Immature natural killer cell (primary cell): ENCODE measurements at regions not wholly inside any gene's neighbourhood (a gene's known extent, or its start where the extent isn't known, plus 50 kb on each side); places are given as distances from the start of the nearest gene placed in this dataset.

Experiments
- DNase-seq, 3 donors: peaks; one replicate each; pipeline ENCODE4 v3.0.0; 2022; ENCODE audit warnings: mixed read lengths in 1 of 3
- H3K27ac Mint-ChIP-seq, 6 donors: one replicate each; pipeline ENCODE4 v1.8.0; 2020; ENCODE audit warnings: mixed read lengths in 6 of 6, mild to moderate bottlenecking in 5 of 6, inconsistent platforms in 4 of 6, moderate library complexity in 3 of 6
- H3K27me3 Mint-ChIP-seq, 3 donors: one replicate each; pipeline ENCODE4 v1.8.0; 2020 to 2021; ENCODE audit warnings: low read depth in 3 of 3, mild to moderate bottlenecking in 3 of 3, mixed read lengths in 3 of 3, moderate library complexity in 3 of 3, inconsistent platforms in 1 of 3
- H3K36me3 Mint-ChIP-seq, 3 donors: one replicate each; pipeline ENCODE4 v1.8.0; 2020; ENCODE audit warnings: mixed read lengths in 3 of 3, inconsistent platforms in 2 of 3, mild to moderate bottlenecking in 2 of 3
- H3K4me1 Mint-ChIP-seq, 2 donors: one replicate each; pipeline ENCODE4 v1.8.0; 2020; ENCODE audit warnings: inconsistent platforms in 2 of 2, mild to moderate bottlenecking in 2 of 2, mixed read lengths in 2 of 2, moderate library complexity in 1 of 2
- H3K4me3 Mint-ChIP-seq, 5 donors: one replicate each; pipeline ENCODE4 v1.8.0; 2020; ENCODE audit warnings: mild to moderate bottlenecking in 5 of 5, mixed read lengths in 5 of 5, inconsistent platforms in 3 of 5, moderate library complexity in 3 of 5
- H3K9me3 Mint-ChIP-seq, 6 donors: one replicate each; pipeline ENCODE4 v1.8.0; 2020; ENCODE audit warnings: mild to moderate bottlenecking in 6 of 6, mixed read lengths in 6 of 6, inconsistent platforms in 4 of 6, moderate library complexity in 3 of 6

DNA sequence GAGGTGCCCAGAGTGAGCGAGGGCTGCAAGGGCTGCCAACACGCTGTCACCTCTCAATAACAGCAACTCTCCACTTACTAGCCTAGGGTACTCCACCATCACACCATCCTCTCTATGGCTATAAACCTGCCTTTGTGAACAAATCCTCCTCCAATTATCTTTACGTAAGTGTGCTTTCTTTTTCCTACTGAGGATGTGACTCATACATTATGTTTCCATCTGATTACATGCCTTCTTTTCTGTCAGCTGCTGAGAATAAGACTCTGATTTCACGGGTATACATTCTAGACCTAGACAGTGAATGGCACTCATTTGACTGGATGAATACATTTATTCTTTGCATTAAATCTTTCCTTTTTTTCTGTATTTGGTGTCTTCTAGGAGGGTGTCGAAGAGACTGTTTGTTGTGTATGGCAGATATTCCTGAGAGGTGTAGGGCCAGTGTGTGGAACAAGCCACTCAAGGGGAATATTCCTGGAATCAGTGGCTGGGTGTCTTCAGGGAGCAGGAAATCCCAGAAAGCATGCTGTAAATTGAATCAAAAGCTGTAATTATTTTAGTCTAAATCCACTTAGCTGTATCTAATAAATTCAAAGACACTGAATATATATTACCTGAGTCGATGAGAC, 327.3 kb upstream of the TMTC1 start:
- peaks cover 0 to 3% (median 0%) of the 10 kb centered on the region in 3 donors for H3K27me3 Mint-ChIP-seq
- H3K36me3 Mint-ChIP-seq: no peaks in the 10 kb centered on the region
- no peaks in the 10 kb centered on the region for H3K4me1 Mint-ChIP-seq
- no peak for DNase-seq
- H3K27ac Mint-ChIP-seq: no peak overlapping the region
- no peak overlapping the region for H3K4me3 Mint-ChIP-seq
- peaks cover 0 to 10% (median 5%) of the 10 kb centered on the region in 6 donors for H3K9me3 Mint-ChIP-seq

DNA sequence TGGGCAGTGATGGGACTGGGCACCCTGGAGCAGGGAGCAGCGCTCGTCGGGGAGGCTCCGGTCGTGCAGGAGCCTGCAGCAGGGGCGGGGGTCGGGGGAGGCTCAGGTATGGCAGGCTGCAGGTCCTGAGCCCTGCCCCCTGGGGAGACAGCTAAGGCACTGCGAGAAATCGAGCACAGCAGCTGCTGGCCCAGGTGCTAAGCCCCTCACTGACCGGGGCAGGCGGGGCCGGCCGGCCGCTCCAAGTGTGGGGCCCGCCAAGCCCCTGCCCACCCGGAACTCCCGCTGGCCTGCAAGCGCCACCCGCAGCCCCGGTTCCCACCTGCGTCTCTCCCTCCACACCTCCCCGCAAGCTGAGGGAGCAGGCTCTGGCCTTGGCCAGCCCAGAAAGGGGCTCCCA, 326.8 kb upstream of the TMTC1 start:
- H3K4me1 Mint-ChIP-seq: no peaks in the 10 kb centered on the region
- no peak for DNase-seq
- peaks cover 0 to 3% (median 0%) of the 10 kb centered on the region in 3 donors for H3K27me3 Mint-ChIP-seq
- H3K27ac Mint-ChIP-seq: no peak overlapping the region
- no peaks in the 10 kb centered on the region for H3K36me3 Mint-ChIP-seq
- no peak overlapping the region for H3K4me3 Mint-ChIP-seq
- peaks cover under 1 to 10% (median 5%) of the 10 kb centered on the region in 6 donors for H3K9me3 Mint-ChIP-seq

DNA sequence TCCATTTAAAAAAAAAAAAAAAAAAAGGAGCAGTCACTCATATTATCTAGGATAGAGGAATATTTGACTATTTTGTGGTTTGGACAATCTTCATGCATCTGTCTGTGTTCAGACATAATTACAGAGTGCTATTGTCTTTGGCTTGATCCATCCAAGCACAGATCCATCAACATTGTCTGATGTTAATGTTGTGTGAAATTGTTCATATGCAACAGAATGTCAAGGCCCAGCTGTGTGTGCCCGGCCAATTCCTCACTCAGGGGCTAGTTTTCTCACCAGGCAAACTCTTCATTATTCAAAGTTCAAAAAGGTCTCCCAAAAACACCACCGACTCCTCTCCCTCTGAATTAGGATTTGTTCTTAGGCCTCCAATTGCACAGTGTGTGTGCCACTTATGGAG, 324.9 kb upstream of the TMTC1 start:
- no peak for DNase-seq
- Mint-ChIP-seq H3K36me3 (no peaks in the 10 kb centered on the region), H3K4me3 (no peak overlapping the region), H3K27me3 (peaks cover 0 to 3% (median 0%) of the 10 kb centered on the region in 3 donors), H3K4me1 (no peaks in the 10 kb centered on the region), H3K9me3 (peaks cover 2 to 10% (median 7%) of the 10 kb centered on the region in 6 donors), H3K27ac (no peak overlapping the region)

DNA sequence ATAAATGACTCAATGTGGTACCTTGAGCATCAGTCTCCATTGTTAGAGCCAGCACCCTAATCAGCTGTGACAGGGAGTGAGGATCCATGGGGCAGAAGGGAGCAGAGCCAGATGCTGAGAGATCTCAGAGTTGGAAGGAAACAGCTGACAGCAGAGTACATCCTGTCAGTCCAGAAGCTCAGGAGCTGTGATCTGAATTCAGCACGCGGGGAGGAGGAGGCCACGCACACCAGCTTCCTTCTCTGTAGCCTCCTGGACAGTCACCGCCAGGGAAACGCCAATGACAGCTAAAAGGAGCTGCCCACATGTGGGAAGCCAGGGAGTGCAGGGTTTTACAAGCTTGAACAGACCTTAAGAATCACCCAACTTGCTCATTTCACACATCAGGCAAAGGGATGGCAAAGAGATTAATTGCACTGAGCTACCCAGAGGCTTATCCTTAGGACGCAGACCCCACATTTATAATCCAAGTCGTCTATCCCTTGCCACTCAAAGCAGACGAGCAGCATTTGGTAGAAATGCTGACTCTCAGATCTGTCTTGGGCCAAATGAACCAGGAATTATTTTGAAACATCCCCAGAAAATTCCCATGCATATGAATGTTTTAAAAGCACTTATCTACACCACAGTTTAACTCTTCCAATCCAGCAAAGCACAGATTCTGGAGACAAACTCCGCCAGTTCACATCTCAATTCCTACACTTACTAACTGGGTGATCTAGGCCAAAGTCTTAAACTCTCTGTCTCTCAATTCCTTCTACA, 322.6 kb upstream of the TMTC1 start:
- Mint-ChIP-seq H3K27me3 (peaks cover 0 to 3% (median 2%) of the 10 kb centered on the region in 3 donors), H3K27ac (no peak overlapping the region), H3K4me3 (no peak overlapping the region), H3K4me1 (no peaks in the 10 kb centered on the region), H3K36me3 (no peaks in the 10 kb centered on the region), H3K9me3 (peaks cover 0 to 12% (median 8%) of the 10 kb centered on the region in 6 donors)
- DNase-seq: no peak

DNA sequence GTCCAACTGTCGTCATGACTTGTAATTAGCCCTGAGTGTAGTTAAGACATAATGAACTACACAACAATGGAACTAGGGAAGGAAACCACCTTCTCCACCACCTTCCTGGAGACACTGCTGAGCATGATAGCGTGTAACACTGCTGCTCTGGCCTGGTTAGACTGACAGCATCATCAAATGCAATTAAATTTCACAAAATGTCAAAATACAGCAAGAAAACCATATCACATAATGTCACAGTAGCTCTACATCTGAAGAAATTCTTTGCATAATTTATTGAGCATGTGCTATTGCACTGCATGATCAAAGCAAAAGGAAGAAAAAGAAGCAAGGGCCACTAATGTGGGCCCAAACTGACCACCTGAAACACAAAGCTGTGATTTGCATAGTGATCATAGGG, 321.8 kb upstream of the TMTC1 start:
- H3K27me3 Mint-ChIP-seq: peaks cover 0 to 2% (median 1%) of the 10 kb centered on the region in 3 donors
- H3K4me3 Mint-ChIP-seq: no peak overlapping the region
- DNase-seq: no peak
- H3K27ac Mint-ChIP-seq: no peak overlapping the region
- peaks cover 0 to 12% (median 4%) of the 10 kb centered on the region in 6 donors for H3K9me3 Mint-ChIP-seq
- H3K4me1 Mint-ChIP-seq: no peaks in the 10 kb centered on the region
- no peaks in the 10 kb centered on the region for H3K36me3 Mint-ChIP-seq

DNA sequence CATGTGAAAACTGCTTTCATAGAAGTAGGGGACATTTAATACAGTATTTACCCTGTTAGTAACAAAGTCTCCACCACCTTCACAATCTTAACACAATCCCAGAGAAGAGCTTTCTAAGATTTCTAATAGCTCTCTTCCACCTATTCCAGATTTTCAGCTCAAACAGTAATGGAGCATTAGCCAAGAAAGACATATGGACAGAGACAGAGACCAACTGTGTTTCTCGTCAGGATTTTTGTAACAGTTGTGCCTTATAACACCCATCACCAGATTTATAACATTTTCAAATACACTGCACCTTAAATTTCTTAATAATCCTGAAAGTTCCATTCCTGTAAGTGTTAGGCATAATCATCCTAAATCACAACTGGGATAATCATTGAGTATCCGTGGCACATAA, 321.2 kb upstream of the TMTC1 start:
- Mint-ChIP-seq H3K27me3 (peaks cover 0 to 2% (median 1%) of the 10 kb centered on the region in 3 donors), H3K27ac (no peak overlapping the region), H3K9me3 (peaks cover 0 to 12% (median 5%) of the 10 kb centered on the region in 6 donors), H3K36me3 (no peaks in the 10 kb centered on the region), H3K4me3 (no peak overlapping the region), H3K4me1 (no peaks in the 10 kb centered on the region)
- no peak for DNase-seq

DNA sequence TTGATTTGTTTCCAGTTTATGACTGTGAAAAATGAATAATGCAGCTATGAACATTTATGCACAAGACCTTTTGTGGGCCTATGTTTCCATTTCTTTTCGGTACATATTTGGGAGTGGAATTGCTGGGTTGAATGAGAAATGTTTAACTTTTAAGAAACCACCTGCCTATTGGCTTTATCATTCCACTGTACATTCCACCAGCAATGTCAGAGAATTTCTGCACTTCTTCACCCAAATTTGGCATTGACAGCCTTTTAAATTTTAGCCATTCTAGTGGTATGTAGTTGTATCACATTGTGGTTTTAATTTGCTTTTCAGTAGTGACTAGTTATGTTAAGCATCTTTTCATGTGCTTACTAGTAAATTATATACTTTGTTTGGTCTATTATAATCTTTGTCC, 317.0 kb upstream of the TMTC1 start:
- DNase-seq: no peak
- Mint-ChIP-seq H3K27me3 (peaks cover 0 to 2% (median 2%) of the 10 kb centered on the region in 3 donors), H3K9me3 (peaks cover 0 to 10% (median 3%) of the 10 kb centered on the region in 6 donors), H3K4me3 (no peak overlapping the region), H3K4me1 (no peaks in the 10 kb centered on the region), H3K36me3 (no peaks in the 10 kb centered on the region), H3K27ac (no peak overlapping the region)

DNA sequence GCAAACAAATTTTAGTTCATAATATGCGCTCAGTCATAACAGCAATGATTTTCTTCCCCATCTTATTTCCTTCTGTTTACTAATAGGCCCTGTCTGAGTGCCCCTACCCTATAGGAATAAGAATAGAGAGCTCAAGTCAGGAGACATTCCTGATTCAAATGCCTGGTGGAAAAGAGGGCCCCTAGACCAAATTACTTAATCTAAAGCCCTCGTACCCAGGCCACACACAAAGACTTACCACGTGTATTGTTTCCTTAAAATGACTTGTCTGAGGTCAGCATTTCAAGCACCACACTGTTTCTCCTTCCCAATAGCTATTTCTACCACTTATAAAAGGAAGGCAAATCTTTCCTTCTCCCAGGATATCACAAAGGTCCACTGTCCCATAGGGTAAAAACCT, 314.9 kb upstream of the TMTC1 start:
- Mint-ChIP-seq H3K4me3 (no peak overlapping the region), H3K36me3 (peaks cover 0 to 3% (median 3%) of the 10 kb centered on the region in 3 donors), H3K27ac (no peak overlapping the region), H3K4me1 (no peaks in the 10 kb centered on the region), H3K27me3 (peaks cover 0 to 2% (median 2%) of the 10 kb centered on the region in 3 donors), H3K9me3 (peaks cover 0 to 6% (median 2%) of the 10 kb centered on the region in 6 donors)
- DNase-seq: no peak

DNA sequence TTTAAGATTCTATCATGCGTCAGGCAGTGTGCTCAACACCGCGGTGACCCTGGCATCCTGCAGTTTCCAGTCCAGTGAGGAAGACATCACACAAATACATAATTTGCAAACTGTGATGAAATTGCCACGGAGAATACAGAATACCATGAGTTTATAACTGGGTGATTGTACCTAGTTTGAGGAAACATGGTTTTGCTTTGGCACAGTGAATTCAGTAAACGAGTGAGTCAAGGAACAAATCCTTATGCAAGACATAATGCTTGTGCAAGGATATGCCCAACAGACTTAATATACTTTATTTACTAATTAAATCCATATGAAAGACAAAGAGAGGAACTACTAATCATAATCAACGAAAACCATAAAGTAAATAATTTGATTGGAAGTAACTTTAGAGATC, 311.8 kb upstream of the TMTC1 start:
- H3K4me1 Mint-ChIP-seq: no peaks in the 10 kb centered on the region
- H3K4me3 Mint-ChIP-seq: no peak overlapping the region
- H3K27ac Mint-ChIP-seq: no peak overlapping the region
- DNase-seq: no peak
- H3K36me3 Mint-ChIP-seq: peaks cover 0 to 3% (median 3%) of the 10 kb centered on the region in 3 donors
- H3K9me3 Mint-ChIP-seq: peaks cover 0 to 6% (median 2%) of the 10 kb centered on the region in 6 donors
- peaks cover 0 to 2% (median 2%) of the 10 kb centered on the region in 3 donors for H3K27me3 Mint-ChIP-seq

DNA sequence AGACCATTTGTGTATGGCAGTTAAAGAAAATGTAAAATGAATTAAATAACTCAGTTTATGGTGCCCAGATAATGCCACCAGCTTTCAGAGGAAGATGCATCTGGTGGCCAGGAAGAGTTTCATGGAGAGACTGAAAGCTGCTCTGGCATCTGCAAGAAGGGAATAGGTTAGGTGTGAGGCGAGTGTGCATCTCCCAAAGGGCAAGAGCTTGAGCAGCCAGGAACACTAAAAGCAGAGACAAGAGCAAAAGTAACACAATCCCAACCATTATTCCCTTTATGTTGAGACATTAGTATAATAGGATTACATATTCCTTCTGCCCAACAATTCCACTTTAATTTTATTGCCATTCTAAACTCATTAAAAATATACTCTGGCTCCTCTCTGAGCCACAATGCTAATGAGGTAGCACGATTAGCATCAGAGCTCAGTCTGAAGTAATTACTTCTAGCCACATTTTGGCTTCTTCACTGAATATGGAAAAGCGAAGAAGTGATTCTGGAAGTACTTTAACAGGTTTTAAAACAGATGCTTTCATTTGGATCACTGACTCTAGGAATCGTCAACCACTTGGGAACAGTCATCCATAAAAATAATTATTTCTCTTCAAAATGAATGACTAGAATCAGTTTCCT, 309.4 kb upstream of the TMTC1 start:
- H3K36me3 Mint-ChIP-seq: peaks cover 0 to 3% (median 3%) of the 10 kb centered on the region in 3 donors
- DNase-seq: no peak
- H3K9me3 Mint-ChIP-seq: peaks cover 0 to 6% (median under 1%) of the 10 kb centered on the region in 6 donors
- H3K4me1 Mint-ChIP-seq: no peaks in the 10 kb centered on the region
- H3K27me3 Mint-ChIP-seq: peaks cover 0 to 3% (median 1%) of the 10 kb centered on the region in 3 donors
- H3K4me3 Mint-ChIP-seq: no peak overlapping the region
- no peak overlapping the region for H3K27ac Mint-ChIP-seq

DNA sequence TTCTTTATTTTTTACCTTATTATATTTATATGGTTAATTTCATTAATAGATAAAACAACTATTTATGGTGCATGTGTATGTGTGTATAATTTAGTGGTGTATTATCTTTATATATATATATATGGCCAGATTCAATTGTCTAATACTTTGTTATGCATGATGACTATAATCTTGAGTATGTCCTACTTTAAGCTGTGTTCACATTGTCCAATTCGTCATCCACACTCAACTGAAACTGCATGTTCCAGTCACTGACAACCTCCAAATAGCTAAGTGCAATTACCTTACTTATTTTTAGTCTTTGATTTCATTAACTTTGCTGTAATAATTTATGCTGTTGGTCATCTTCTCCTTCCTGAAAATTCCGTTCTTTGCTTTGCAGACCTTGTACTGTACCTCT, 306.5 kb upstream of the TMTC1 start:
- Mint-ChIP-seq H3K36me3 (peaks cover 0 to 3% (median 3%) of the 10 kb centered on the region in 3 donors), H3K4me3 (no peak overlapping the region), H3K27ac (no peak overlapping the region), H3K9me3 (peaks cover 0 to 2% (median under 1%) of the 10 kb centered on the region in 6 donors), H3K27me3 (peaks cover 0 to 3% (median 0%) of the 10 kb centered on the region in 3 donors), H3K4me1 (no peaks in the 10 kb centered on the region)
- DNase-seq: no peak

DNA sequence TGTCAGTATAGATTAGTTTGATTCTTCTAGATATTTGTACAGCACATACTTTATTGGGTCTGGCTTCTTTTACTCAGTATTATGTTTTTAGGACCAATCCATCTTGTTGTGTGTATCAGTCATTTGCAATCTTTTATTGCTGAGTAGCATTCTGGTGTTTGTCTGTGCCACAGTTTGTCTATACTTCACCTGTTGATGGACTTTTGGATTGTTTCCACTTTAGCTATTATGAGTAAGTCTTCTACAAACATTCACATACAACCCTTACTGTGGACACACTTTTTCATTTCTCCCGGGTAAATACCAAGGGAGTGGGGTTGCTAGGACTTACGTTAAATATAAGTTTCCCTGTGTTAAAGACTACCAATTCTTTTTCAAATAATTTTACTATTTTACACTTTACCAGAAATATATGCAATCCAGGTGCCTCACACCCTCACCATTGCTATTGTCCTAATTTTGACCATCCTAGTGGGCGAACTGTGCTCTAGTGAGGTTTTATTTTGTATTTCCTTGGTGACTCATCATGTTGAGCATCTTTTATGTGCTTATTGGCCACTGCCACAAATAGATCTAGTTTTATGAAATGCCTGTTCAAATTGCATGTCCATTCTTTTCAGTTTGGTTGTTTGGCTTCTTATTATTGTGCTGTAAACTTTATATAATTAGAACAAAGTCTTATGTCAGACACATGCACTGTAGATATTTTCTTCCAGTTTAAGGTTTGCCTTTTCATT, 304.7 kb upstream of the TMTC1 start:
- DNase-seq: no peak
- H3K36me3 Mint-ChIP-seq: no peaks in the 10 kb centered on the region
- peaks cover 0 to 2% (median 0%) of the 10 kb centered on the region in 6 donors for H3K9me3 Mint-ChIP-seq
- H3K27ac Mint-ChIP-seq: no peak overlapping the region
- no peaks in the 10 kb centered on the region for H3K4me1 Mint-ChIP-seq
- H3K4me3 Mint-ChIP-seq: no peak overlapping the region
- H3K27me3 Mint-ChIP-seq: peaks cover 0 to 3% (median 0%) of the 10 kb centered on the region in 3 donors

DNA sequence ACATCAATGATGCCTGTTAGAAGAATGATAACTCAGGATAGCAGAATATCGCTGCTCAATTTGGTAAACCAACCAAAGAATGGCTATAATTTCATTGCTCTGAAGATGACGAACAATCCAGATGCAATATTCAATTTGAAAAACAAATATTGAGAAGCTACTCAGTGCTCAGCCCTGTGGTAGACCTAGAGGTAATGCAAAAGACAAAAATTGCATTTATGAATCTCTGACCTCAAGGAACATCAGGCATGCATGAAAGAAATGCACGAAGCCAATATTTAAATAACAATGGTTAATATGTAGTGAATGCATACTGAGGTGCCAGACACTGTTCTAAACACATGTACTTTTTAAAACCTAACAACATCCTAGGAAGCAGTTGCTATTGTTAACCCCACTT, 298.6 kb upstream of the TMTC1 start:
- peaks cover 0 to 6% (median 0%) of the 10 kb centered on the region in 6 donors for H3K9me3 Mint-ChIP-seq

More for the DNA sequence above, 298.6 kb upstream of the TMTC1 start:
- Mint-ChIP-seq H3K27ac (no peak overlapping the region), H3K4me3 (no peak overlapping the region), H3K27me3 (no peaks in the 10 kb centered on the region), H3K4me1 (no peaks in the 10 kb centered on the region), H3K36me3 (no peaks in the 10 kb centered on the region)
- DNase-seq: no peak
